ENCODE measurements at regions not wholly inside any gene's neighbourhood (a gene's known extent, or its start where the extent isn't known, plus 50 kb on each side); places are given as distances from the start of the nearest gene placed in this dataset.

DNA sequence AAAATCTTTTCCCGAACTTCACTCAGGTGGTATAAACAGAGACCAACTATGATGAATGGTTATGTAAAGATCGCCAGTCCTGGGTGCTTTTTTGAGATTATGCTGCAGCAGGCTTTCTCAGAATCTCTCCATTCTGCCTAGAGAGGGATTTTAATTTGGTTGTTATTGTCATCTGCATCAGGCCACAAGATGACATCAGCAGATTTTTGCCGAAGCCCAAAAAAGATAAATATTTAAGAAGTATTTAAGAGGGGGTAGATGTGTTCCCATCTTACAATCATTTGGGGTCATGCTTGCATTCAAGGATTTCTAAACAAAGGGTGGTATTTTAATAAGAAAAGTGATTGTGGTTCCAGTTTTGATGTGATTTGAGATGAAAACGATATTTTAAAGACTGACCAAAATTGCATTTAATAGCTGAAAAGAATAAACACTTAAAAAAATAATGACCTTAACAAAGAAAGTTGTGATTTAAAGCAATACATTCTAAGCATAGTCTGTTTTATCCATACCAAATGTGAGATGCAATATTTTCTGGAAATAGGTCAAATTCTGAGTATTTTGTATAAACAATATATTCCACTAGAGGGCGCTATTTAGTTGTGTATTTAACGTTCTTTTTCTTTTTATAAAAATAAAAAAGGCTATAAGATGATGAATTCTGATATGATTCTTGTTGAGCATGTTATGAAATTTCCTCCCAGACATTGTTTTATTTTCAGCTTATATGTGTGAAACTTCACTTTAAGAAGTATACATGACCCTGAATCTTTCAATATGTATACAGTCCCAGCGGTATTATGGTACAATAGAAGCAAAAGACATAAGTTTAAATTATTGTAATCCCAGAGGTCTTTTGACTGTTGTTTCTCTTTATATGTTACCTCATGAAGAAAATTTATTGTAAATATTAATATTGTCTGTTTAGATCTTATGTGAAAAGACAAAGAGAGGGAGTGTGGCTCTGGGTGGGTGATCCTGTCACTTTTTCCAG, 51.0 kb upstream of the ZFP64 start:
- peak; percentile 23 to 40 for DNase-seq

Measured in AML-193 (cell line).